ENCODE measurements at regions not wholly inside any gene's neighbourhood (a gene's known extent, or its start where the extent isn't known, plus 50 kb on each side); places are given as distances from the start of the nearest gene placed in this dataset.
A peak's percentile ranks its signal among the peaks of the same experiment; 100 is the strongest.
"Not testable (repeated sequence)": the region's sequence is repeated elsewhere in the genome, so short reads cannot be mapped to it uniquely, and the experiment has no call there.

GRCh38 chr12:34218193-34219045 is 196.1 kb downstream of the ALG10 start:
- DNase-seq (ENCODE audit: low read depth), result peak; percentile 77
- TF ChIP-seq CTCF (IDR thresholded peaks at IDR 0.05; ENCODE audit: low read depth, low read length), result peak; percentile 95
- TF ChIP-seq MYC (IDR thresholded peaks at IDR 0.05; ENCODE audit: low read depth, low read length), result no peak
- TF ChIP-seq POLR2A (IDR thresholded peaks at IDR 0.05; ENCODE audit: extremely low read depth, insufficient read length), result no peak
- H3K4me3 ChIP-seq (ENCODE audit: low read depth, low read length), result no peak overlapping the region

DNA sequence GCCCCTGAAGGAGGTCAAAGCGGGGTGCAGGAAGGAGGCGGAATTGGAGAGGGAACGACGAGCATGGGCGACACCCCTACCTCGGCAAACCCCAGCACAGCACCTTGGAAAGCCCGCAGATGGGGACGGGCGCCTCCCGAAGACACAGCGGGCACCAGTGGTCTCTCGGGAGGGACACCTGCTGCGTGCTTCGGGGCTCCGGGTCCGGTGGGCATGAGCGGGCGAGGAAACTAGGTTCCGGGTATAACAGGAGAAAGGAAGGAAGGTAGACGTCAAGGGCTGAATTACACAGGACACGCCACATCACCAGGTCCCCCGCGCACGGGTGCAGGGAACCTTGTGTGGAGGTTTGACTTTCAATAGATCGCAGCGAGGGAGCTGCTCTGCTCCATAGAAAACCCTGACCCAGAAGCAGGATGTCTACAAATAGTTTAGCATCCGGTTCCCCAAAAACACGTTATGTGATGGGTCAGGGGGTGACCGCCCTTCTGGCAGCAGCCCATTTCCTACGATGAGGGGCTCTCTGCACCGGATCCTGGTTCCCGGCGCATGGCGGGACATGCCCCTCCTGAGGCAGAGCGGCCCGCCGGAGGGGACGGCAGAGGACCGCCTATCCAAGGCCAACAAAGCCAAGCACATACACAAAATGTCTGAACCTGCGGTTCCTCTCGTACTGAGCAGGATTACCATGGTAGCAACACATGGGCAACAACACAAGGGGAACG is 196.9 kb downstream of the ALG10 start:
- TF ChIP-seq, protein P1, sequence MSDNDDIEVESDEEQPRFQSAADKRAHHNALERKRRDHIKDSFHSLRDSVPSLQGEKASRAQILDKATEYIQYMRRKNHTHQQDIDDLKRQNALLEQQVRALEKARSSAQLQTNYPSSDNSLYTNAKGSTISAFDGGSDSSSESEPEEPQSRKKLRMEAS (IDR thresholded peaks at IDR 0.05; ENCODE audit: low read depth, low read length), result no peak
- no peak for TF ChIP-seq CTCF (IDR thresholded peaks at IDR 0.05; ENCODE audit: low read depth, low read length)
- TF ChIP-seq POLR2A (IDR thresholded peaks at IDR 0.05; ENCODE audit: extremely low read depth, insufficient read length), result no peak
- no peak for TF ChIP-seq MYC (IDR thresholded peaks at IDR 0.05; ENCODE audit: low read depth, low read length)
- H3K4me3 ChIP-seq (ENCODE audit: low read depth, low read length), result no peak overlapping the region
- DNase-seq (ENCODE audit: low read depth), result no peak

DNA sequence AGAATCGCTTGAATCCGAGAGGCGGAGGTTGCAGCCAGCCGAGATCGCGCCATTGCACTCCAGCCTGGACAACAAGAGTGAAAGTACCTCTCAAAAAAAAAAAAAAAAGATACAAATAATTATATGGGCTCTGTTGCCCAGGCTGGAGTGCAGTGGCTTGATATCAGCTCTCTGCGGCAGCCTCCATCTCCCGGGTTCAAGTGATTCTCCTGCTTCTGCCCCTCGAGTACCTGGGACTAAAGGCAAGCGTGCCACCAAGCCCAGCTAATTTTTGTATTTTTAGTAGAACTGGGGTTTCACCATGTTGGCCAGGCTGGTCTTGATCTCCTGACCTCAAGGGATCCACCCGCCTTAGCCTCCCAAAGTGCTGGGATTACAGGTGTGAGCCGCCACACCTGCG is 197.8 kb downstream of the ALG10 start:
- not testable (repeated sequence) for H3K4me3 ChIP-seq (ENCODE audit: low read depth, low read length); DNase-seq (ENCODE audit: low read depth)

DNA sequence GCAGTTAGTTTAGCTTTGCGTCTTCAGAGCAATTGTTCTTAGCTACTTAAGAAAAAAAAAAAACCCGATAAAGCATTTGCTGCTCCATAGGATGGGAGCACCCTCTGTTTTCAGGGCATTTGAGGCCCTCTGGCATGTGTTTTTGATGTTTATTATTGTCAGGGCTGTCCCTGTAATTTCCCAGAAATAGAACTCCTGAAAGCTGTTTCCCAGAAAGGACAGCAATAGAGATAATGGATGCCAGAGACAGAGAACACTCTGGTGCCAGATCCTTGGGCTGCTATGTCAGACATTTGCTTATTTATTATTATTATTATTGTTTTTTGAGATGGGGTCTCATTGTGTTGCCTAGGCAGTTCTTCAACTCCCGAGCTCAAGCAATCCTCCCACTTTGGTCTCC is 201.3 kb downstream of the ALG10 start:
- TF ChIP-seq CTCF (IDR thresholded peaks at IDR 0.05; ENCODE audit: low read depth, low read length) (no peak), MYC (IDR thresholded peaks at IDR 0.05; ENCODE audit: low read depth, low read length) (no peak), POLR2A (IDR thresholded peaks at IDR 0.05; ENCODE audit: extremely low read depth, insufficient read length) (no peak)
- TF ChIP-seq, protein P1 (IDR thresholded peaks at IDR 0.05; ENCODE audit: low read depth, low read length), result no peak
- no peak for DNase-seq (ENCODE audit: low read depth)
- no peak overlapping the region for H3K4me3 ChIP-seq (ENCODE audit: low read depth, low read length)

DNA sequence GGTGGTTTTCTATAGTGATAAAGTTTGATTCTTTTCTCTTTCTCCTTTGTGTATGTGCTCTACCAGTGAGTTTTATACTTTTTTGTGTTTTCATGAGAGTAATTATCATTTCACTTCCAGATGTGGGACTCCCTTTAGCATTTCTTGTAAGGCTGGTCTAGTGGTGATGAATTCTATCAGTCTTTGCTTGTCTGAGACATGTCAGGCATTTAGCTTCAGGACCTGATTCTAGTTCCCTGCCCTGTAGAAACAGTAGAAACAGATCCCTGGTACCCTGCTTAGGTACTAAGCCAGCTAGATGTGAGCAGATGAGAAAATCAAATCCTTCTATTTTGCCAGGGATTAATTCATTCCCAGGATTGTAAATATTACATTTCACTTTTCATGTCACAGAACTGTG is 203.7 kb downstream of the ALG10 start:
- not testable (repeated sequence) for DNase-seq (ENCODE audit: low read depth)

DNA sequence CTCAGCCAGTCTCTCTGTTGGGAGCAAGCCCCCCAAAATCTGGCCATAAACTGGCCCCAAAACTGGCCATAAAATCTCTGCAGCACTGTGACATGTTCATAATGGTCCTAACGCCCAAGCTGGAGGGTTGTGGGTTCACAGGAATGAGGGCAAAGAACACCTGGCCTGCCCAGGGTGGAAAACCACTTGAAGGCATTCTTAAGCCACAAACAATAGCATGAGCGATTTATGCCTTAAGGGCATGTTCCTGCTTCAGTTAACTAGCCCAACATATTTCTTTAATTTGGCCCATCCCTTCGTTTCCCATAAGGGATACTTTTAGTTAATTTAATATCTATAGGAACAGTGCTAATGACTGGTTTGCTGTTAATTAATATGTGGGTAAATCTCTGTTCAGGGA is 205.8 kb downstream of the ALG10 start:
- DNase-seq (ENCODE audit: low read depth); H3K4me3 ChIP-seq (ENCODE audit: low read depth, low read length): not testable (repeated sequence)

More for the DNA sequence above, 203.7 kb downstream of the ALG10 start:
- not testable (repeated sequence) for H3K4me3 ChIP-seq (ENCODE audit: low read depth, low read length)

DNA sequence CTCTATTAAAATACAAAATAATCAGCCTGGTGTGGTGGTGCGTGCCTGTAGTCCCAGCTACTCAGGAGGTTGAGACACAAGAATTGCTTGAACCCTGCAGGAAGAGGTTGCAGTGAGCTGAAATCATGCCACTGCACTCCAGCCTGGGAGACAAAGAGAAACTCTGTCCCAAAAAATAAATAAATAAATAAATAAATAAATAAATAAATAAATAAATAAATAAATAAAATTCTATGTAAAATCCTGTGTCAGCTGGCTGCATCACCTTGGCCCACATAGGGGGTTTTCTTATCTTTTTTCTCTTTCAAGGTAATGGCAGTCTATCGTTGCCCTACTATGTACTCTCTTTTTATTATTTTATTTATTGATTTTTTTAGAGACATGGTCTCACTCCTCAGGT is 206.7 kb downstream of the ALG10 start:
- not testable (repeated sequence) for DNase-seq (ENCODE audit: low read depth); H3K4me3 ChIP-seq (ENCODE audit: low read depth, low read length)

DNA sequence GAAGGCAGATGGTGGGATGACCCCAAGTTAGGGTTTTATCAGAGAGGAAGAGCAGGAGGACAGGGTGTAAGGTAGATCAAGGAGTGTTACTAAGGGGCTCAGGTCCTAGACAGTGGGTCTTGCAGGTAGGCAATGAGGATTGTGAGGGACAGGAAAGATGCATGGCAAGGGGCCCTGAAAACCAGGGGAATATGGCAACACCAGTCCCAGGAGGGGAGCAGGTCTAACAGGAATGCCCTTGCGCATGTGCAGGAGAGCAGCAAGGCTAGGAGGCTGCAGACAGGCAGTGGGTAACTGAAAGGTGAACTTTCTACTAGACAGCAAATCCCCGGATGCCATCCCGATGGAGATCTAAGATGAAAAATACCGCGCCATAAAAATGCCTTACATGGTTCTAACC is 211.3 kb downstream of the ALG10 start:
- H3K4me3 ChIP-seq (ENCODE audit: low read depth, low read length), result no peak overlapping the region
- DNase-seq (ENCODE audit: low read depth), result no peak
- TF ChIP-seq MYC (IDR thresholded peaks at IDR 0.05; ENCODE audit: low read depth, low read length), result no peak
- TF ChIP-seq, protein P1 (IDR thresholded peaks at IDR 0.05; ENCODE audit: low read depth, low read length), result no peak
